GM10266 (cell line): ENCODE measurements at regions not wholly inside any gene's neighbourhood (a gene's known extent, or its start where the extent isn't known, plus 50 kb on each side); places are given as distances from the start of the nearest gene placed in this dataset.

Source experiments
- DNase-seq: peaks from one replicate; pipeline ENCODE4 v3.0.0; 2012; ENCODE audit errors: extremely low spot score
- CTCF ChIP-seq: IDR thresholded peaks from 2 replicates; pipeline ENCODE4 v1.5.1; 2012; ENCODE audit warnings: mild to moderate bottlenecking, low read depth; ENCODE audit not compliant: control insufficient read depth, insufficient read depth; ENCODE audit errors: missing control alignments

- TF ChIP-seq CTCF = no peak
- no peak for DNase-seq
Measured at GRCh38 chr7:46844486-46844885, 737.4 kb downstream of the TNS3 start.

GRCh38 chr7:46841248-46841647 is 740.7 kb downstream of the TNS3 start:
- TF ChIP-seq CTCF = no peak
- DNase-seq = no peak

GRCh38 chr7:46839651-46840050 is 742.3 kb downstream of the TNS3 start:
- TF ChIP-seq CTCF = no peak
- no peak for DNase-seq

GRCh38 chr7:46838463-46838862 is 743.4 kb downstream of the TNS3 start:
- TF ChIP-seq CTCF = no peak
- DNase-seq = no peak

GRCh38 chr7:46835556-46835955 is 746.4 kb downstream of the TNS3 start:
- no peak for TF ChIP-seq CTCF
- no peak for DNase-seq

- TF ChIP-seq CTCF = no peak
- DNase-seq = no peak
Measured at GRCh38 chr7:46834921-46835320, 747.0 kb downstream of the TNS3 start.

GRCh38 chr7:46833197-46833596 is 748.7 kb downstream of the TNS3 start:
- no peak for TF ChIP-seq CTCF
- DNase-seq = no peak
